Erythroblast (primary cell): ENCODE measurements at regions not wholly inside any gene's neighbourhood (a gene's known extent, or its start where the extent isn't known, plus 50 kb on each side); places are given as distances from the start of the nearest gene placed in this dataset.

Experiments
- GATA1 ChIP-seq: IDR thresholded peaks from 2 replicates; pipeline ENCODE4 v1.6.1; 2011; ENCODE audit warnings: low read depth, mild to moderate bottlenecking, control low read depth, low read length, moderate library complexity
- POLR2A ChIP-seq: IDR thresholded peaks from 2 replicates; pipeline ENCODE4 v1.6.1; 2011; ENCODE audit warnings: mild to moderate bottlenecking, low read length

DNA sequence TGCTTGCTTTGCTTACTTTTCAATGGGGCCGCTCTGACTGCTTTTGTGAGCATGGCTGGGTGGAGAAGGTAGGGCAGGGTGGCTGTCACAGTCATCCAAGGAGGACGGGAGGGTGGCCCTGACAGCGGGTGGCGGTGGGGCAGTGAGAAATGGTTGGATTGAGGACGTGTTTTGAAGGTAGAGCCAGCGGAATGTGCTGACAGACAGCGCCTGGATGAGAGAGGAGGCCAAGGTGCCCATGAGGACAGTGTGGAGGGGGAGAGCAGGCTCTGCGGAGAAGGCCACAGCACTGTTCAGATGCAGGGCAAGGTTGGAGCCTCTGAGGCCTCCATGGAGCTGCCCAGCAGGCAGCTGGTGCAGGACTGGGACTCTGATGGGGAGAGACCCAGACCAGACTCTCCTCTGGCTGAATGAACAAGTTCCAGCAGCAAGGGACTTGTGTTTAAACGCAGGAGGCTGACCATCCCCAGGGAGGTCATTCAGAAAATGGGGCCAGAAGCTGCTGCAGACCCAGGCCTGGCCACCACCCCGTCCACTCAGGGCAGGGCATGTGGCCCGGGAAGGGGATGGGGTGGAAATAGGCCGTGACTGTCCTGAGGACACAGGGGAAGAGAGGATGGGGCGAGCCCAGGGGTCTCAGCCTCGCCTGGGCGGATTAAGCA is 120.3 kb upstream of the PRR20G start:
- TF ChIP-seq POLR2A (no peak), GATA1 (no peak)
